Activated naive CD8-positive, alpha-beta T cell treated with anti-CD3 and anti-CD28 coated beads, Interleukin-2, amount 10 ng/mL, durations not matched to agents 7 days and 5 days (primary cell): ENCODE measurements at regions not wholly inside any gene's neighbourhood (a gene's known extent, or its start where the extent isn't known, plus 50 kb on each side); places are given as distances from the start of the nearest gene placed in this dataset.

Source experiments
- ATAC-seq: fragments of 150-1000 bp; cut with Tn5 transposase; one replicate; pipeline ENCODE4 v1.10.0; 2021; ENCODE audit warnings: low read depth, moderate library complexity
- POLR2A ChIA-PET: fragments of 350-600 bp; sonication (Branson Sonifier 250); formaldehyde crosslinking; loops from one replicate; lab custom pipeline; 2021; ENCODE audit warnings: antibody characterized with exemption; lab: Charles Lee
- DNase-seq: peaks from one replicate; pipeline ENCODE4 v3.0.0; 2021
- H3K27ac Mint-ChIP-seq: one replicate; pipeline ENCODE4 v1.8.0; 2022; ENCODE audit warnings: mild to moderate bottlenecking, mixed read lengths
- H3K27me3 Mint-ChIP-seq: one replicate; pipeline ENCODE4 v1.8.0; 2022; ENCODE audit warnings: mild to moderate bottlenecking, moderate library complexity, mixed read lengths
- H3K36me3 Mint-ChIP-seq: one replicate; pipeline ENCODE4 v1.8.0; 2021; ENCODE audit warnings: mild to moderate bottlenecking, mixed read lengths
- H3K4me1 Mint-ChIP-seq: one replicate; pipeline ENCODE4 v1.8.0; 2021; ENCODE audit warnings: mixed read lengths
- H3K4me3 Mint-ChIP-seq: one replicate; pipeline ENCODE4 v1.8.0; 2022; ENCODE audit warnings: mild to moderate bottlenecking, moderate library complexity, mixed read lengths
- H3K9me3 Mint-ChIP-seq: one replicate; pipeline ENCODE4 v1.8.0; 2021; ENCODE audit warnings: mixed read lengths

GRCh38 chr2:128376241-128377041 is 57.8 kb upstream of the HS6ST1 start:
- Mint-ChIP-seq H3K27ac (no peak overlapping the region), H3K27me3 (peaks cover 34% of the 10 kb centered on the region), H3K9me3 (no peaks in the 10 kb centered on the region), H3K36me3 (no peaks in the 10 kb centered on the region), H3K4me1 (peaks cover 15% of the 10 kb centered on the region), H3K4me3 (no peak overlapping the region)
- ATAC-seq: no peak
- POLR2A ChIA-PET: no interaction called here
- peak; percentile 24 for DNase-seq

GRCh38 chr2:128377071-128377910 is 58.6 kb upstream of the HS6ST1 start:
- H3K27me3 Mint-ChIP-seq: peaks cover 35% of the 10 kb centered on the region
- POLR2A ChIA-PET: no interaction called here

GRCh38 chr2:128378231-128379020 is 59.8 kb upstream of the HS6ST1 start:
- Mint-ChIP-seq H3K4me1 (peaks cover 4% of the 10 kb centered on the region), H3K4me3 (no peak overlapping the region), H3K36me3 (no peaks in the 10 kb centered on the region), H3K9me3 (no peaks in the 10 kb centered on the region), H3K27me3 (peaks cover 35% of the 10 kb centered on the region), H3K27ac (no peak overlapping the region)
- POLR2A ChIA-PET: no interaction called here
- ATAC-seq (no peak), DNase-seq (peak; percentile 15)

More at GRCh38 chr2:128377071-128377910, 58.6 kb upstream of the HS6ST1 start:
- H3K4me3 Mint-ChIP-seq: no peak overlapping the region
- no peaks in the 10 kb centered on the region for H3K36me3 Mint-ChIP-seq
- H3K27ac Mint-ChIP-seq: no peak overlapping the region
- peaks cover 13% of the 10 kb centered on the region for H3K4me1 Mint-ChIP-seq
- ATAC-seq: no peak
- H3K9me3 Mint-ChIP-seq: no peaks in the 10 kb centered on the region
- DNase-seq: peak; percentile 21

GRCh38 chr2:128379021-128380015 is 60.6 kb upstream of the HS6ST1 start:
- no peaks in the 10 kb centered on the region for H3K4me1 Mint-ChIP-seq

GRCh38 chr2:128380061-128380889 is 61.6 kb upstream of the HS6ST1 start:
- Mint-ChIP-seq H3K27me3 (peaks cover 32% of the 10 kb centered on the region), H3K4me3 (no peak overlapping the region), H3K9me3 (no peaks in the 10 kb centered on the region), H3K4me1 (no peaks in the 10 kb centered on the region), H3K27ac (no peak overlapping the region), H3K36me3 (no peaks in the 10 kb centered on the region)
- ATAC-seq: no peak
- peak; percentile 23 for DNase-seq
- POLR2A ChIA-PET: no interaction called here

More at GRCh38 chr2:128379021-128380015, 60.6 kb upstream of the HS6ST1 start:
- no peak overlapping the region for H3K4me3 Mint-ChIP-seq
- DNase-seq: peak; percentile 15
- no peak overlapping the region for H3K27ac Mint-ChIP-seq
- POLR2A ChIA-PET: no interaction called here
- H3K36me3 Mint-ChIP-seq: no peaks in the 10 kb centered on the region
- H3K9me3 Mint-ChIP-seq: no peaks in the 10 kb centered on the region
- ATAC-seq: no peak
- H3K27me3 Mint-ChIP-seq: peaks cover 35% of the 10 kb centered on the region

GRCh38 chr2:128380961-128381938 is 62.6 kb upstream of the HS6ST1 start:
- no peak overlapping the region for H3K27ac Mint-ChIP-seq
- H3K4me3 Mint-ChIP-seq: no peak overlapping the region
- H3K4me1 Mint-ChIP-seq: no peaks in the 10 kb centered on the region
- H3K27me3 Mint-ChIP-seq: peaks cover 26% of the 10 kb centered on the region
- POLR2A ChIA-PET: no interaction called here
- ATAC-seq (no peak), DNase-seq (peak; percentile 23)
- no peaks in the 10 kb centered on the region for H3K36me3 Mint-ChIP-seq
- H3K9me3 Mint-ChIP-seq: no peaks in the 10 kb centered on the region

- DNase-seq: peak; percentile 6
- no peak overlapping the region for H3K4me3 Mint-ChIP-seq
- H3K27ac Mint-ChIP-seq: no peak overlapping the region
- no peaks in the 10 kb centered on the region for H3K4me1 Mint-ChIP-seq
- POLR2A ChIA-PET: no interaction called here
- no peaks in the 10 kb centered on the region for H3K9me3 Mint-ChIP-seq
- peaks cover 16% of the 10 kb centered on the region for H3K27me3 Mint-ChIP-seq
- no peaks in the 10 kb centered on the region for H3K36me3 Mint-ChIP-seq
- no peak for ATAC-seq
Measured at GRCh38 chr2:128384446-128384845, 65.8 kb upstream of the HS6ST1 start.

- no peak overlapping the region for H3K4me3 Mint-ChIP-seq
- peaks cover 16% of the 10 kb centered on the region for H3K27me3 Mint-ChIP-seq
- DNase-seq (peak; percentile 20), ATAC-seq (no peak)
- no peaks in the 10 kb centered on the region for H3K4me1 Mint-ChIP-seq
- no peaks in the 10 kb centered on the region for H3K36me3 Mint-ChIP-seq
- H3K27ac Mint-ChIP-seq: no peak overlapping the region
- POLR2A ChIA-PET: no interaction called here
- no peaks in the 10 kb centered on the region for H3K9me3 Mint-ChIP-seq
Measured at GRCh38 chr2:128384956-128385355, 66.3 kb upstream of the HS6ST1 start.

- peak; percentile 4 for DNase-seq
- ATAC-seq: no peak
- Mint-ChIP-seq H3K9me3 (no peaks in the 10 kb centered on the region), H3K4me1 (no peaks in the 10 kb centered on the region), H3K4me3 (no peak overlapping the region), H3K36me3 (no peaks in the 10 kb centered on the region), H3K27me3 (peaks cover 16% of the 10 kb centered on the region), H3K27ac (no peak overlapping the region)
- POLR2A ChIA-PET: no interaction called here
Measured at GRCh38 chr2:128385365-128385764, 66.7 kb upstream of the HS6ST1 start.

GRCh38 chr2:128386066-128386465 is 67.4 kb upstream of the HS6ST1 start:
- Mint-ChIP-seq H3K9me3 (no peaks in the 10 kb centered on the region), H3K4me3 (no peak overlapping the region), H3K36me3 (no peaks in the 10 kb centered on the region), H3K27me3 (peaks cover 16% of the 10 kb centered on the region), H3K27ac (no peak overlapping the region), H3K4me1 (no peaks in the 10 kb centered on the region)
- ATAC-seq: no peak
- peak; percentile 13 for DNase-seq
- POLR2A ChIA-PET: no interaction called here

- peak; percentile 11 for DNase-seq
- peaks cover 7% of the 10 kb centered on the region for H3K27me3 Mint-ChIP-seq
- H3K36me3 Mint-ChIP-seq: no peaks in the 10 kb centered on the region
- H3K9me3 Mint-ChIP-seq: no peaks in the 10 kb centered on the region
- no peak for ATAC-seq
- no peak overlapping the region for H3K27ac Mint-ChIP-seq
- H3K4me3 Mint-ChIP-seq: no peak overlapping the region
- POLR2A ChIA-PET: no interaction called here
- no peaks in the 10 kb centered on the region for H3K4me1 Mint-ChIP-seq
Measured at GRCh38 chr2:128388499-128388941, 69.9 kb upstream of the HS6ST1 start.
